ENCODE measurements at regions not wholly inside any gene's neighbourhood (a gene's known extent, or its start where the extent isn't known, plus 50 kb on each side); places are given as distances from the start of the nearest gene placed in this dataset.

DNA sequence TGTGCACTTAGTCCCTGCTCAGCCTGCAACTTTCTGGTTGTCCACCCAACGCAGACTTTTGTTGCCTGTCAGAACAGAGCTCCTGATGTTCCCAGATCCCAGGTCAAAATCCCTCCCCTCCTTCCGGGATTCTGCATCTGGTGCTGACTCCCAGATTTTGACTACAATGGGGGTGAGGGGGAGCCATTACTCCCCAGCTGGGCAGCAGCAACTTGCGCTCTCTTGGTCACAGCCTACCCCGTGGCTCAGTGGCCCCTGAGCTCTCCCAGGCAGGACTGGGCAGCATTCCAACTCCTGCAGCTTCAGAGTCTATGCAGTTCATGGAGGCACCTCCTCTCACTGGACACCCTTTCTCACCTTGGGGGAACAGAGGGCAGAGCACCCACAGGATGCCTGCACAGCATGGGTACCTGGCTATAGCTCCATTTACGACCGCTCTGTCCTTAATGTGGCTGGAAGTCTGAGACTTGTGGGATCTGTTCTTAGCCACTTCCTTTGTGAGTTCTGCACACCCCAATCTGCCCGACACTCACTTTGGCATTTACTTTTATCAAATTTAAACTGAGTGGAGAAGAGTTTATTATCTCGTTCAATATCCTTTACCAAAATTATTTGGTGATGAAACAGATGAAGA lies 545.5 kb upstream of the MGMT start:
- TF ChIP-seq, protein P1, sequence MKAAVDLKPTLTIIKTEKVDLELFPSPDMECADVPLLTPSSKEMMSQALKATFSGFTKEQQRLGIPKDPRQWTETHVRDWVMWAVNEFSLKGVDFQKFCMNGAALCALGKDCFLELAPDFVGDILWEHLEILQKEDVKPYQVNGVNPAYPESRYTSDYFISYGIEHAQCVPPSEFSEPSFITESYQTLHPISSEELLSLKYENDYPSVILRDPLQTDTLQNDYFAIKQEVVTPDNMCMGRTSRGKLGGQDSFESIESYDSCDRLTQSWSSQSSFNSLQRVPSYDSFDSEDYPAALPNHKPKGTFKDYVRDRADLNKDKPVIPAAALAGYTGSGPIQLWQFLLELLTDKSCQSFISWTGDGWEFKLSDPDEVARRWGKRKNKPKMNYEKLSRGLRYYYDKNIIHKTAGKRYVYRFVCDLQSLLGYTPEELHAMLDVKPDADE (CRISPR knock-in tag; IDR thresholded peaks at IDR 0.05): no peak
- TF ChIP-seq, protein P2, sequence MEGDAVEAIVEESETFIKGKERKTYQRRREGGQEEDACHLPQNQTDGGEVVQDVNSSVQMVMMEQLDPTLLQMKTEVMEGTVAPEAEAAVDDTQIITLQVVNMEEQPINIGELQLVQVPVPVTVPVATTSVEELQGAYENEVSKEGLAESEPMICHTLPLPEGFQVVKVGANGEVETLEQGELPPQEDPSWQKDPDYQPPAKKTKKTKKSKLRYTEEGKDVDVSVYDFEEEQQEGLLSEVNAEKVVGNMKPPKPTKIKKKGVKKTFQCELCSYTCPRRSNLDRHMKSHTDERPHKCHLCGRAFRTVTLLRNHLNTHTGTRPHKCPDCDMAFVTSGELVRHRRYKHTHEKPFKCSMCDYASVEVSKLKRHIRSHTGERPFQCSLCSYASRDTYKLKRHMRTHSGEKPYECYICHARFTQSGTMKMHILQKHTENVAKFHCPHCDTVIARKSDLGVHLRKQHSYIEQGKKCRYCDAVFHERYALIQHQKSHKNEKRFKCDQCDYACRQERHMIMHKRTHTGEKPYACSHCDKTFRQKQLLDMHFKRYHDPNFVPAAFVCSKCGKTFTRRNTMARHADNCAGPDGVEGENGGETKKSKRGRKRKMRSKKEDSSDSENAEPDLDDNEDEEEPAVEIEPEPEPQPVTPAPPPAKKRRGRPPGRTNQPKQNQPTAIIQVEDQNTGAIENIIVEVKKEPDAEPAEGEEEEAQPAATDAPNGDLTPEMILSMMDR (CRISPR knock-in tag; IDR thresholded peaks at IDR 0.05): no peak
- TF ChIP-seq, protein P3, sequence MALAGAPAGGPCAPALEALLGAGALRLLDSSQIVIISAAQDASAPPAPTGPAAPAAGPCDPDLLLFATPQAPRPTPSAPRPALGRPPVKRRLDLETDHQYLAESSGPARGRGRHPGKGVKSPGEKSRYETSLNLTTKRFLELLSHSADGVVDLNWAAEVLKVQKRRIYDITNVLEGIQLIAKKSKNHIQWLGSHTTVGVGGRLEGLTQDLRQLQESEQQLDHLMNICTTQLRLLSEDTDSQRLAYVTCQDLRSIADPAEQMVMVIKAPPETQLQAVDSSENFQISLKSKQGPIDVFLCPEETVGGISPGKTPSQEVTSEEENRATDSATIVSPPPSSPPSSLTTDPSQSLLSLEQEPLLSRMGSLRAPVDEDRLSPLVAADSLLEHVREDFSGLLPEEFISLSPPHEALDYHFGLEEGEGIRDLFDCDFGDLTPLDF (CRISPR knock-in tag; IDR thresholded peaks at IDR 0.05): no peak
- TF ChIP-seq CHD2 (IDR thresholded peaks at IDR 0.05; ENCODE audit: low read depth, low read length) (no peak), HDAC2 (CRISPR knock-in tag; IDR thresholded peaks at IDR 0.05) (no peak), BRD4 (CRISPR knock-in tag; IDR thresholded peaks at IDR 0.05) (no peak)
- TF ChIP-seq, protein P4, sequence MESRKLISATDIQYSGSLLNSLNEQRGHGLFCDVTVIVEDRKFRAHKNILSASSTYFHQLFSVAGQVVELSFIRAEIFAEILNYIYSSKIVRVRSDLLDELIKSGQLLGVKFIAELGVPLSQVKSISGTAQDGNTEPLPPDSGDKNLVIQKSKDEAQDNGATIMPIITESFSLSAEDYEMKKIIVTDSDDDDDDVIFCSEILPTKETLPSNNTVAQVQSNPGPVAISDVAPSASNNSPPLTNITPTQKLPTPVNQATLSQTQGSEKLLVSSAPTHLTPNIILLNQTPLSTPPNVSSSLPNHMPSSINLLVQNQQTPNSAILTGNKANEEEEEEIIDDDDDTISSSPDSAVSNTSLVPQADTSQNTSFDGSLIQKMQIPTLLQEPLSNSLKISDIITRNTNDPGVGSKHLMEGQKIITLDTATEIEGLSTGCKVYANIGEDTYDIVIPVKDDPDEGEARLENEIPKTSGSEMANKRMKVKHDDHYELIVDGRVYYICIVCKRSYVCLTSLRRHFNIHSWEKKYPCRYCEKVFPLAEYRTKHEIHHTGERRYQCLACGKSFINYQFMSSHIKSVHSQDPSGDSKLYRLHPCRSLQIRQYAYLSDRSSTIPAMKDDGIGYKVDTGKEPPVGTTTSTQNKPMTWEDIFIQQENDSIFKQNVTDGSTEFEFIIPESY (CRISPR knock-in tag; IDR thresholded peaks at IDR 0.05): no peak
- TF ChIP-seq, protein P5, sequence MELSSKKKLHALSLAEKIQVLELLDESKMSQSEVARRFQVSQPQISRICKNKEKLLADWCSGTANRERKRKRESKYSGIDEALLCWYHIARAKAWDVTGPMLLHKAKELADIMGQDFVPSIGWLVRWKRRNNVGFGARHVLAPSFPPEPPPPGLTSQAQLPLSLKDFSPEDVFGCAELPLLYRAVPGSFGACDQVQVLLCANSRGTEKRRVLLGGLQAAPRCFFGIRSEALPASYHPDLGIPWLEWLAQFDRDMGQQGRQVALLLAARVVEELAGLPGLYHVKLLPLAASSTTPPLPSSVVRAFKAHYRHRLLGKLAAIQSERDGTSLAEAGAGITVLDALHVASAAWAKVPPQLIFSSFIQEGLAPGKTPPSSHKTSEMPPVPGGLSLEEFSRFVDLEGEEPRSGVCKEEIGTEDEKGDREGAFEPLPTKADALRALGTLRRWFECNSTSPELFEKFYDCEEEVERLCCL (CRISPR knock-in tag; IDR thresholded peaks at IDR 0.05; ENCODE audit: borderline replicate concordance): no peak

Data from HepG2 (cell line).